Fibroblast of lung (primary cell): ENCODE measurements at regions not wholly inside any gene's neighbourhood (a gene's known extent, or its start where the extent isn't known, plus 50 kb on each side); places are given as distances from the start of the nearest gene placed in this dataset.

ENCODE experiments used
- CTCF ChIP-seq, 2 donors: IDR thresholded peaks in 1 of 2; conservative IDR thresholded peaks in 1 of 2; 1 replicate in 1 of 2; 2 replicates in 1 of 2; pipeline ENCODE4 v1.5.1; 2011 to 2012; ENCODE audit warnings: low read length in 2 of 2, control low read depth in 1 of 2, inconsistent platforms in 1 of 2, low read depth in 1 of 2, mild to moderate bottlenecking in 1 of 2
- EZH2 ChIP-seq: IDR thresholded peaks from 2 replicates; pipeline ENCODE4 v1.5.1; 2012; ENCODE audit warnings: low read length, control low read depth, mild to moderate bottlenecking; ENCODE audit errors: missing control alignments

- TF ChIP-seq CTCF (conservative IDR thresholded peaks at IDR 0.05 in 1 of 2, IDR thresholded peaks at IDR 0.05 in 1 of 2; ENCODE audit: low read depth in 1 of 2, low read length in 2 of 2) (no peak), EZH2 (no peak)
Measured at GRCh38 chr3:81908561-81908960, 147.1 kb upstream of the GBE1 start.
